GM12864 (cell line): ENCODE measurements at regions not wholly inside any gene's neighbourhood (a gene's known extent, or its start where the extent isn't known, plus 50 kb on each side); places are given as distances from the start of the nearest gene placed in this dataset.

Source experiments
- DNase-seq: peaks from one replicate; pipeline ENCODE4 v3.0.0-alpha.2; 2011; ENCODE audit warnings: low read depth
- H3K4me3 ChIP-seq: 2 replicates; pipeline ENCODE4 v1.5.1; 2011; ENCODE audit warnings: mild to moderate bottlenecking, low read depth, low read length, control low read depth
- TF ChIP-seq, protein P1 (sequence below): IDR thresholded peaks from 2 replicates; pipeline ENCODE4 v1.5.1; 2011; ENCODE audit warnings: low read depth, mild to moderate bottlenecking, moderate library complexity, low read length, control low read depth, inconsistent platforms; ENCODE audit errors: missing control alignments

DNA sequence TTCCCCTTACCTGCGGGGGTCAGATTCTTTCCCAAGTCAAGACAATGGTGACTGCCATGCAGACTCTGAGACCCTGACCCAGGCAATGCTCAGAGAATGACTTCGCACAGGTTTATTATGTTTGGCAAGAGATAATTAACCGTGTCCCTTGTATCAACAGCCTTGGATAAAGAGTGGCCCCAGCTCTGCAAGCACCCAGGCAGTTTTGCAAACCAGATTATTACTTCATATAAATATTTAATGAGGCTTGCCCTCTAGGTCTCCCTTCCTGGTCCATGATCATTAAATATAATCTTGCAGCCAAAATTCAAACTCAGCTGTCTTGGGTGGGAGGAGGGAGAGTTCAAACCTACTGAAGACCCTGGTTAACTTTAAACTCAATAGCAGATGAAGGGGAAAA is 156.5 kb downstream of the ANKRD60 start:
- no peak overlapping the region for H3K4me3 ChIP-seq
- TF ChIP-seq, protein P1, sequence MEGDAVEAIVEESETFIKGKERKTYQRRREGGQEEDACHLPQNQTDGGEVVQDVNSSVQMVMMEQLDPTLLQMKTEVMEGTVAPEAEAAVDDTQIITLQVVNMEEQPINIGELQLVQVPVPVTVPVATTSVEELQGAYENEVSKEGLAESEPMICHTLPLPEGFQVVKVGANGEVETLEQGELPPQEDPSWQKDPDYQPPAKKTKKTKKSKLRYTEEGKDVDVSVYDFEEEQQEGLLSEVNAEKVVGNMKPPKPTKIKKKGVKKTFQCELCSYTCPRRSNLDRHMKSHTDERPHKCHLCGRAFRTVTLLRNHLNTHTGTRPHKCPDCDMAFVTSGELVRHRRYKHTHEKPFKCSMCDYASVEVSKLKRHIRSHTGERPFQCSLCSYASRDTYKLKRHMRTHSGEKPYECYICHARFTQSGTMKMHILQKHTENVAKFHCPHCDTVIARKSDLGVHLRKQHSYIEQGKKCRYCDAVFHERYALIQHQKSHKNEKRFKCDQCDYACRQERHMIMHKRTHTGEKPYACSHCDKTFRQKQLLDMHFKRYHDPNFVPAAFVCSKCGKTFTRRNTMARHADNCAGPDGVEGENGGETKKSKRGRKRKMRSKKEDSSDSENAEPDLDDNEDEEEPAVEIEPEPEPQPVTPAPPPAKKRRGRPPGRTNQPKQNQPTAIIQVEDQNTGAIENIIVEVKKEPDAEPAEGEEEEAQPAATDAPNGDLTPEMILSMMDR: no peak
- no peak for DNase-seq

DNA sequence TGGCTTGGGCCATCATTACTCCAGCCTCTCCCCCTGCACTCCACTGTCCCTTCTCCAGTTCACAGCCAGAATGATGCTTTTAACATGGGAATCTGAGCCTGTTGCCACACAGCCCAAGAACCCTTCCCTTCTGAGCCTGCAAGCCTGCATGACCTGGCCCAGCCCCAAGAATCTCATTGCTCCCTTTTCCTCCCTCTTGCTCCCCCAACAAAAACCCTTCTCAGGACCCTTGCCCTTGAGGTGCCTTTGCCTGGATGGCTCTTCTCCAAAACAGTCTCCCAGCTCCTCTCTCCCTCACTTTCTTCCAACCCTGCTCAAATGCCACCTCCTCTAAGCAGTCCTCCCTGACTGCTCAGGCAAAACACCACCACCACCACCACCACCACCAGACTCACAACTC is 157.2 kb downstream of the ANKRD60 start:
- DNase-seq: no peak

DNA sequence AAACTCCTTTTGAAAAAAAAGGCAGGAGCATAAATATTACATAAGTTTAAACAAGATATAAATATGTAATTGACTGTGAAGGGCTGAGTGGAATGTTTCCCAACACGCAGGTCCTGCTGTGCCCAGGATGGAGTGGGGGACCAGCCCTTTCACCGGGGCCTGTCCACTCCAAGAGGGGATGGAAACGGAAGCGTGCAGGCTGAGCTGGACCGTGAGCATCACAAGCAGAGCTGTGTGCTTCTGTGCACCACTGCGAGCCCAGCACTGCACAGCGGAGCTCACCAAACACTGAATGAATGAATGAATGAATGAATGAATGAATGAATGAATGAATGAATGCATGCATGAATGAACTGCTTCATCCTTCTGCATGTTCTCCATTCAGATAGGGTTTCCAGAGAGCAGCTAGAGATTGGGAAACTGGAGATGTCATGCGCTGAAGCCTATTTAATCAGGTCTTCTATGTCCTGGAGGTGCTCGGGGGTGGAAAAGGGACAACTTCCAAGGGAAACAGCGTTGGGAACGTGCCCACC is 157.7 kb downstream of the ANKRD60 start:
- DNase-seq: no peak
- TF ChIP-seq, protein P1: no peak
- H3K4me3 ChIP-seq: no peak overlapping the region

More for the DNA sequence above, 157.2 kb downstream of the ANKRD60 start:
- TF ChIP-seq, protein P1: no peak
- no peak overlapping the region for H3K4me3 ChIP-seq

DNA sequence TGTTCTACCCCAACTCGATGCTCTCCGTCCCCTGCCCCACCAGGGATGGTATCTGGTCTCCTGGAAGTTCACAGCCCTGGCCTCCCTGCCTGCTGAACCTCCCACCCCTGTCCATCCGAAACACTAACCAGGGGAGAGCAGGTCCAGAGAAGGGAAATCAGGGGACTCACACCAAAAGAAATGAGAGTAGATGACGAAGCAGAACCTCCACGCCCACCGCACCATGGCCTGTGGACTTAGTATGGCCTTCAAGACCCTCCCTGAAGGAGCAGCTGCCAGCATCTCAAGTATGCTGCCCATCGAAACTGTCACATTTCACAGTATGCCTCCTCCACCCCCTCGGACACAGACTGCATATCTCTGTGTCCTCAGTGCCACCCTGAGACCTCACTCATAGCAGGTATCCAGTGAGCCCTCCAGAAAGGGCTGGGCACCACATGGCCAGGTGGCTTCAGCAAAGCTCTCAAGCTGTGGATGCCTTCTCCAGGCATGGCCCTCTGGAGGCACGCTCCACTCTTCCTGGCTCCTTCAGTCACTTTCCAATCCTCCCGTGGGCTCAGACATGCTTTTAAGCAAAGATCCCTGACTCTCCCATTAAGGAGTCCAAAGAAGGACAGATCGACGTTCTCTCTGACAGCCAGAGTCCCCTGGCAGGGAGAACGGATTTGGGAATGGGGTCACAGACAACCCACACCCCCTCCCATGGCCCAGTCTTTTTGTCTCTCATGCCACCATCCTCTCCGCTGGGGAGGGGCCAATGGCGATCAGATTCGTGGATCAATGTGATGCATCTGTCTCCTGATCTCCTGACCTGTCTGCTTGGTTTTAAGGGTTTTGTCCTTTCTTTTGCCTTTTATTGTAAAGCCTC is 158.4 kb downstream of the ANKRD60 start:
- no peak for DNase-seq
- TF ChIP-seq, protein P1: no peak
- no peak overlapping the region for H3K4me3 ChIP-seq

DNA sequence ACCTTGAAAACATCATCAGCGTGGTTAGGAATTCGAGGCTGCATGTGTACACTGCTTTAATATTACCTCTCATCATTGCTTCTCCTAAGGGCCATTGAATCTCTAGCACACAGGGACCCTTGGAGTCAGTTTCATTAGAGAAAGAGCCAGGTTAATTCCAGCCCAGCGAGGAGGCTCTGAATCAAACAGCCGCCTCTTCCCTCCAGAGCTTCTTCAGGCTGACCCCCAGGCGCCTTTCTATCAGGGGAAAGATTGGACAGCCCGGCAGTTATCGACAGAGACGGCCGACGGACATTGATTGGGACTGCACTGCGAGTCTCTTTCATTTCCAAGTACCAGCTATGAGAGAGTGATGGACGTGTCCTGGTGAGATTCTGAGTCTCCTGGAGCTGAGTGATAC is 159.2 kb downstream of the ANKRD60 start:
- H3K4me3 ChIP-seq: no peak overlapping the region
- TF ChIP-seq, protein P1: no peak
- DNase-seq: no peak

DNA sequence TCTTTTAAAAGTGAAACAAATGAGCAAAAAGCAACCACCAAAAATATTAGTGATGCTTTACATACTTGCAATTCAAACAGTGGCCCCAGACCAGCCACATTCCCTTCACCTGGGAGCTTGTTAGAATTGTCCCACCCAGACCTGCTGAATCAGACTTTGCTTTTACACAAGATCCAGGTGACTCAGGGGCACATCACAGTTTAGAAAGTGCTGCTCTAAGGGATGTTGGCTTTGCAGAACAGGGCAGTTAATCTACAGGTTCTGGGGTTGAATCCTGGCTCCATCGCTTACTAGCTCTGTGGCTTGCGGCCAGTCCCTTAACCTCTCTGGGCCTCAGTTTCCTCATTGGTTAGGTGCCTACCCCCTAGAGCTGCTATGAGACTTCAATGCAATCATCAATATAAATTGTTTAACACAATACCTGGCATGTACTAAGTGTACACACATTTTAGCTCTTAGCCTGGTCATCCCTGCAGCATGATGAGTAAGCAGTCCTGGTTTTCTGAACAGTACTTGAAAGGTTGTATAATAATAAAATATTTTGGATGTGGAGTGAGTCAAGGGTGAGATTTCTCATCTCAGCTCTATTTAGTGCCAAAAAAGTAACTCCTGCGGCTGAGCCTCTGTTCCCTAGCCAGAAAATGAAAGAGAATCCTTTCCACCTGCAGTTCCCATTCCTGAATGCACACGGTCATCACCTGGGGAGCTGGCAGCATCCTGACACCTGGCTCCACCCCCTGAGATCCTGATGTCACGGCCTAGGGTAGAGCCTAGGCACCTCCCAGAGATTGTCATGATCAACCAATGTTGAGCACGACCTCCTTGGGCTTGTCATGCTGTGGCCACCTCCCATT is 162.7 kb downstream of the ANKRD60 start:
- TF ChIP-seq, protein P1: no peak
- H3K4me3 ChIP-seq: no peak overlapping the region
- DNase-seq: no peak
